Fibroblast of pulmonary artery (primary cell): ENCODE measurements at regions not wholly inside any gene's neighbourhood (a gene's known extent, or its start where the extent isn't known, plus 50 kb on each side); places are given as distances from the start of the nearest gene placed in this dataset.

Experiments
- DNase-seq: peaks from one replicate; pipeline ENCODE4 v3.0.0-alpha.2; 2010; ENCODE audit warnings: low read depth
- H3K4me3 ChIP-seq: replicated peaks from 2 replicates; pipeline ENCODE4 v1.5.1; 2011; ENCODE audit warnings: low read depth, mild to moderate bottlenecking, control low read depth, low read length, moderate library complexity
- TF ChIP-seq, protein P1 (sequence below): IDR thresholded peaks from 2 replicates; pipeline ENCODE4 v1.5.1; 2011; ENCODE audit warnings: mild to moderate bottlenecking, control low read depth, low read length, inconsistent platforms; ENCODE audit errors: missing control alignments

DNA sequence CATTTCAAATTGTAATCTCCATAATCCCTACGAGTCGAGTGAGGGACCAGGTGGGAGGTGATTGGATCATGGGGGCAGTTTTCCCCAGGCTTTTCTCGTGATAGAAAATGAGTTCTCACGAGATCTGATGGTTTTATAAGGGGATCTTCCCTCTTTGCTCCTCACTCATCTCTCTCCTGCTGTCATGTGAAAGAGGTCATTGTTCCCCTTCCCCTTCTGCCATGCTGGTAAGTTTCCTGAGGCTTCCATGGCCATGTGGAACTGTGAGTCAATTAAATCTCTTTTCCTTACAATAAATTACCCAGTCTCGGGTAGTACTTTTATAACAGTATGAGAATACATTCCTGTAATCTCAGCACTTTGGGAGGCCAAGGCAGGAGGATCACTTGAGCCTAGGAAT lies 76.7 kb upstream of the MARCHF10 start:
- no peak overlapping the region for H3K4me3 ChIP-seq
- DNase-seq, result no peak
- TF ChIP-seq, protein P1, sequence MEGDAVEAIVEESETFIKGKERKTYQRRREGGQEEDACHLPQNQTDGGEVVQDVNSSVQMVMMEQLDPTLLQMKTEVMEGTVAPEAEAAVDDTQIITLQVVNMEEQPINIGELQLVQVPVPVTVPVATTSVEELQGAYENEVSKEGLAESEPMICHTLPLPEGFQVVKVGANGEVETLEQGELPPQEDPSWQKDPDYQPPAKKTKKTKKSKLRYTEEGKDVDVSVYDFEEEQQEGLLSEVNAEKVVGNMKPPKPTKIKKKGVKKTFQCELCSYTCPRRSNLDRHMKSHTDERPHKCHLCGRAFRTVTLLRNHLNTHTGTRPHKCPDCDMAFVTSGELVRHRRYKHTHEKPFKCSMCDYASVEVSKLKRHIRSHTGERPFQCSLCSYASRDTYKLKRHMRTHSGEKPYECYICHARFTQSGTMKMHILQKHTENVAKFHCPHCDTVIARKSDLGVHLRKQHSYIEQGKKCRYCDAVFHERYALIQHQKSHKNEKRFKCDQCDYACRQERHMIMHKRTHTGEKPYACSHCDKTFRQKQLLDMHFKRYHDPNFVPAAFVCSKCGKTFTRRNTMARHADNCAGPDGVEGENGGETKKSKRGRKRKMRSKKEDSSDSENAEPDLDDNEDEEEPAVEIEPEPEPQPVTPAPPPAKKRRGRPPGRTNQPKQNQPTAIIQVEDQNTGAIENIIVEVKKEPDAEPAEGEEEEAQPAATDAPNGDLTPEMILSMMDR, result no peak

- DNase-seq, result peak; percentile 52
- H3K4me3 ChIP-seq, result no peak overlapping the region
- TF ChIP-seq, protein P1, result no peak
These were observed 74.8 kb upstream of the MARCHF10 start for GRCh38 chr17:62882878-62883277.

- no peak overlapping the region for H3K4me3 ChIP-seq
- no peak for DNase-seq
- TF ChIP-seq, protein P1, result no peak
These were observed 74.2 kb upstream of the MARCHF10 start for GRCh38 chr17:62882284-62882683.

GRCh38 chr17:62880120-62880519 lies 72.0 kb upstream of the MARCHF10 start:
- TF ChIP-seq, protein P1, result no peak
- no peak for DNase-seq

GRCh38 chr17:62876673-62877405 lies 68.7 kb upstream of the MARCHF10 start:
- TF ChIP-seq, protein P1, result no peak
- peak; percentile 64 for DNase-seq
- H3K4me3 ChIP-seq, result no peak overlapping the region

More at GRCh38 chr17:62880120-62880519, 72.0 kb upstream of the MARCHF10 start:
- H3K4me3 ChIP-seq, result no peak overlapping the region

- DNase-seq, result peak; percentile 82
- TF ChIP-seq, protein P1, result no peak
- no peak overlapping the region for H3K4me3 ChIP-seq
These were observed 67.9 kb upstream of the MARCHF10 start for GRCh38 chr17:62876063-62876462.

GRCh38 chr17:62875296-62875695 lies 67.2 kb upstream of the MARCHF10 start:
- TF ChIP-seq, protein P1, result no peak
- no peak for DNase-seq
- no peak overlapping the region for H3K4me3 ChIP-seq
